Head of caudate nucleus (tissue), 42 donors: ENCODE measurements at regions not wholly inside any gene's neighbourhood (a gene's known extent, or its start where the extent isn't known, plus 50 kb on each side); places are given as distances from the start of the nearest gene placed in this dataset.

Source experiments
- DNase-seq, 42 donors: peaks; one replicate each; pipeline versions ENCODE4 v3.0.0 to v3.0.0-alpha.2; 2020 to 2021; ENCODE audit warnings: mixed read lengths in 7 of 42
- intact Hi-C: fragments of 100-400 bp; cut with DNase I; formaldehyde crosslinking; loops from one replicate; pipeline ENCODE4 v1.15.0; 2022

- DNase-seq: no peak
- intact Hi-C loops: no loop called here
Observed at GRCh38 chr10:85527616-85528317, 838.8 kb downstream of the GRID1 start.

DNA sequence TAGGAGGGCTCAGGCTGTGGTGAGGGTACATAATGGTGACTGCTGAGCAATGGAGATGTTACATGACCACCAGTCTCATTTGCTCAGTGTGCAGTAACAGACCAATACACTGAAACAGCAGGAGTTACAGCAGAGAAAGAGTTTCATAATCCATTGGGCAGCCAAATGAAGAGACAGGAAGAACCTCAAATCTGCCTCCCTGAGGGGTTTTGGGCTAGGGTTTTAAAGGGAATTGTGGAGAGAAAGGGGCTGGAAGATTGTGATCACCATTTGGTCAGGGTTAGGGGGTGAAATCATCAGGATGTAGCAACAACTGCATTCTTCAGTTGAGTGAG lies 838.3 kb downstream of the GRID1 start:
- DNase-seq: no peak
- intact Hi-C loops: no loop called here

GRCh38 chr10:85531706-85532105 lies 834.9 kb downstream of the GRID1 start:
- intact Hi-C loops: no loop called here
- DNase-seq: no peak

GRCh38 chr10:85532773-85533172 lies 833.8 kb downstream of the GRID1 start:
- intact Hi-C loops: no loop called here
- no peak for DNase-seq

GRCh38 chr10:85535926-85536325 lies 830.7 kb downstream of the GRID1 start:
- intact Hi-C loops: no loop called here
- no peak for DNase-seq

- intact Hi-C loops: no loop called here
- no peak for DNase-seq
Observed at GRCh38 chr10:85537561-85537960, 829.0 kb downstream of the GRID1 start.

GRCh38 chr10:85538601-85539000 lies 828.0 kb downstream of the GRID1 start:
- intact Hi-C loops: no loop called here

GRCh38 chr10:85542152-85542551 lies 824.4 kb downstream of the GRID1 start:
- intact Hi-C loops: no loop called here
- DNase-seq: peak in 2 of 42 donors; percentile 18

More at GRCh38 chr10:85538601-85539000, 828.0 kb downstream of the GRID1 start:
- DNase-seq: no peak

DNA sequence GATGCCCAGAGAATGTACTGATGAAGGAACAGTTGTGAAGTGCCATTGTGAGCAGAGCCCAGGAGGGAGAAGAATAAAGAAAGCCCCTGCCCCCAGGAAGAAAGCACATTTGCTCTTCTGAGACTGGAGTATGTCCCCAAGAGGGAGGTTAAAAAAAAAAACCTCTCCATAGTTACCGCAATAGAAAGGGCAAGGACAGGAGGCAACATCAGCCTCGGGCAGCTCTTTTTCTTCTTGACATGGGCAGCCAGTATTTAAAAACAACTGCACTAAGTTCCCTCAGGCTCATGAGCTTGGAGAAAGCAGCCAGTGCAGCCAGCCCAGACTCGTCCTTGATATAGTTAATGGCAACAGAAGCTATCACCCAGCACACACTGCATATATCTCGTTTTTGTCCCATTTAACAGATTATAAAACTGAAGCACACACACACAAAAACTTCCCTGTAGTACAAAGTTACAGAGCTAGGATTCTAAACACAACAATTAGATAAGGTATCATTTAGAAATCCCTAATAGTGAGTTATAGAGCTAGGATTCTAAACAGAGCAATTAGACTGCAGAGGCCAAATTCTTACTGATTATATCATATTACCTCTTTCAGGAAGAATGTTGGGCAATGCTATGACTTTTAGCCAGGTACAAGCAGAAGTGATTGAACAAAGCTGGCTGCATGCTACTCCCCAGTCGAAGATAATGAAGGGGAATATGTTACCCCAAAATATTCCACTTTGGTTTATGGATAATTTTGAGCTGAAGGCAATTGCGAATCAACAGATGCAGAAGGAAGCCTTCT lies 823.5 kb downstream of the GRID1 start:
- intact Hi-C loops: no loop called here
- DNase-seq: no peak

DNA sequence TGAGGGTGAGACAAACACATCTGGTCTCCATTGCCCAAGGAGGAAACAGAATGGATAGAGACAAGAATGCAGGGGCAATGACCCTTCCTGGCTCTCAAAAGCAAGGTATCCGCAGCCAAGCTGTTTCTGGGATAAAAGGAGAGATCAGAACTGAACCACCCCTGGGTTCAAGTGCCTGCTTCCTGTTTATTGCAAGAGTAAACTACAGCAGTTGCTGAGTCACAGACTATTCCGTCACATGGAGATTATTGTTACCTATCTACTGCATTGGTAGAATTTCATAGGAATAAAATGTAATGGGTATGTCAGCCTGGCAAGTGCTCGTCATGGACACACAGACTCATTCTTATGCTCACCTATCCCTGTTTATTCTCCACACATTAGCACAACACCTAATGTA lies 821.6 kb downstream of the GRID1 start:
- intact Hi-C loops: no loop called here

GRCh38 chr10:85545874-85546273 lies 820.7 kb downstream of the GRID1 start:
- DNase-seq: no peak
- intact Hi-C loops: no loop called here

More for the DNA sequence above, 821.6 kb downstream of the GRID1 start:
- no peak for DNase-seq

DNA sequence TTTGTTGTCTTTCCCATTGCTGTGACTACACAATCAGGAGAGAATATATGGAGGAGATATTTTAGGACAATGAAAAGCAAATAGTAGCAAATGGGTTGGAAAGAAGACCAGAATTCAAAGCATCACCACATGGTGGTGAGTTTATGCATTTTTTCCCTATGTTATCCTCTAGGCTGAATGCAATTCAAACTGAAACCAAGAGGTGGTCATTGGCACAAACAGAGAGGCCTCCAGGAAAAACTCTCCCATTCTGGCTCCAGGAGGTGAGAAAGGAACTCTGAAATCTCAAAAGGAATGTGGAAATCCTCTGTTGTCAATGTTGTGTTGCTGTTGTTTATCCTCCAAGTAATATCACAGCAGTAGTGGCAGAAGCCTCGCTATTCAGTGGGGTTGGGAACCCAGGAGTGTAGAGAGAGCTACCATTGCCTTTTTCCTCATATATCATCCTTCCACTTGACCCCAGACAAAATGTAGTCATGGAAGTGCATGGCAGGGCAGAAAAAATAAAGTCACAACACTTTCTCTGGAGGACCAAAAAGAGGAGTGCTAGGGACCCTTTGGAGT lies 819.1 kb downstream of the GRID1 start:
- intact Hi-C loops: no loop called here
- no peak for DNase-seq

DNA sequence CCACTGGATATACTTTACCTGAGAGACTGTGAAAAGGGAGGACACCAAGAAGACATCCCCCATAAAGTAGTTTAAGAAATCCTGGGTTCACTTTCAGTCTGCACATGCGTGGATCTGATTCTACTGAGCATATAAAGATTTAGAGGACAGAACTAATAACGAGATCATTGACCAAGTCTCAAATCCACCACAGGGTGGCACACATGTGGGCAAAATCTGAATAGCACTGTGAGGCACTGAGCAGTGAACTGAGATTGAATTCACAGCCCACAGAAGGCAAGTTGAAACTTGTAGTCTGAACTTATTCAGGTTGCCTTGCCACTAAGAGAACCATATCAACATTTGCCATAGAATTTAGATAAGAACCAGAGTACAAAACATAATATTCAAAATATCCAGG lies 818.6 kb downstream of the GRID1 start:
- intact Hi-C loops: no loop called here
- DNase-seq: peak; percentile 6 to 87 (median 69)
